Hypothalamus (tissue), 51 donors: ENCODE measurements at regions not wholly inside any gene's neighbourhood (a gene's known extent, or its start where the extent isn't known, plus 50 kb on each side); places are given as distances from the start of the nearest gene placed in this dataset.
"Not testable (repeated sequence)": the region's sequence is repeated elsewhere in the genome, so short reads cannot be mapped to it uniquely, and the experiment has no call there.

Experiments used
- DNase-seq, 51 donors: peaks; one replicate each; lab custom pipeline; 2025; lab: John Stamatoyannopoulos, UW

GRCh38 chr4:27117453-27117852 is 256.8 kb downstream of the STIM2 start:
- DNase-seq: no peak

DNA sequence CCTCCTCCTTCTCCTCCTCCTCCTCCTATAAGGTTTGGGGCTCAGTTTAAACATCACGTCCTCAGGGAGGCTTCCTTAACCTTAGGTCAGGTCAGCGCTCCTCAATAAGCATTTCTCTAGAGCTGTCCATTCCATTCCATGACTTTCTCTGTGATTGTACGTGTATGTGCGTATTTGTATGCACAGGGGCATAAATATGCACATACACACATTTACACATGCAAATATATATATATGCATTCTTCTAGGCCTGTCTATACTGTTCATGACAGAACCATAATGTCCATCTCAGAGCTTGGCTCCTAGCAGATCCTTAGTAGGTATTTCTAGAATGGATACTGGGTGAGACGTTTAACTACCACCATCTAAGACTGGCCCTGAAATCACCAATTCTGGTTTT is 258.6 kb downstream of the STIM2 start:
- DNase-seq: no peak

- DNase-seq: no peak
These were observed 261.2 kb downstream of the STIM2 start for GRCh38 chr4:27121830-27122229.

- peak in 2 of 51 donors; percentile 31 to 32 for DNase-seq
These were observed 262.6 kb downstream of the STIM2 start for GRCh38 chr4:27123123-27123768.

GRCh38 chr4:27123769-27124124 is 263.1 kb downstream of the STIM2 start:
- no peak for DNase-seq

- not testable (repeated sequence) for DNase-seq
These were observed 266.3 kb downstream of the STIM2 start for GRCh38 chr4:27126895-27127294.

GRCh38 chr4:27128443-27128842 is 267.8 kb downstream of the STIM2 start:
- DNase-seq: no peak

DNA sequence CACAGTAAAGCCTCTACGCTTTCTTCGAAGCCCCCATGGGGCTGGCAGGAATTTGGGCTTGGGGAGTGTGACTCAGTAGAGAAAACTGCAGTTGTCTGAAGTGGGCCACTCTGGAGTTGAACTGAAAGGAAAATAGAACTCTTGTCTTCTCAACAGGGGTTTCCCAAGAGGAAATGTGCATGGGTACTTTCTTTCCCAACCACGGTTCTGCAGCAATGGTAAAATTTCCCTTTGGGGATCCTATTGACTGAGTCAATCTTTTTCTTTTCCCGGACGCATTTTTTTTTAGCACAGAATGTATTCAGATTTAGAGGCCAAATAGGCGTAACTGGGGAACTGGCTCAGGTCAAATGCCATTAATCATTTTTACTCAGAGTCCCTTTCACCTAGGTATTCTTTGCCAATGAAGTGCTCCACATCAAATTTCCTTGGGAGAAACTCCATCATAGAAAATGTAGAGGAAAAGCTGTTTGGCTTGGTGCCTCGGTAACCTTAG is 269.3 kb downstream of the STIM2 start:
- DNase-seq: no peak

DNA sequence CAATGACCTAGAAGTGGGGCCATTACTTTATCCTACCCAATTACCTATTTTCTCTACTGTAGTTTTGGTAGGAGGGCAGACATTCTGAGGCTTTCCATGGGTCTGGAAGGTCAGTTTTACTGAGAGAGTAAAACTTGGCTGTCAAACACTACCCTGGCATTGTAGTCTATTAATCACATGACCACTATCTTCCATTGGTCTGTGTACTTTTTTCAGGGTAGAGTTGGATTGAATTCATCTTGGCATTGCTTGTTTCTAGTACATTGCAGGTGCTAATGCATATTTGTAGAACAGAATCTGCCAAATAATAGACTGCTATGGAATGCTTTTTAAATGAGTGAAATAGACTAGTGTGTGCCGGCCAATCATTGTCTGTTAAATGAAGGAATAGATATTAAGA is 271.9 kb downstream of the STIM2 start:
- DNase-seq: no peak

DNA sequence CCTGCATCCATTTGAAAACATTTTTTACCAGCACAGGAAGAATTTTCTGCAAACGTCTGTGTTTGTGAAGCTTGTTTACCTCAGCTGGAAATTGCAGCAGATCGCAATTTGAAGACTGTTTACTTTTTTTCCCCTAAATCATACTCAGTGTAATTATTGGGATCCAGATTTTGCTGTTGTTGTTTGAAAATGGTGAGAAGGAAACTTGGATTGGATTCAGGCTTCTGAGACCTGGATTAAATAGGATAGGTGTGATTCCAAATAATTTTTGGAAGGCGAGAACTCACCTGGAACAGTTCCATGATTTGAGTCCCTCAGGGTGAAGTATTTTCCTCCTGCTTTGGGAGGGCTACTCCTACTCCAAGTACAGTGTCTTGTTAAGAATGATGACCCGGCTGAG is 279.8 kb downstream of the STIM2 start:
- no peak for DNase-seq

DNA sequence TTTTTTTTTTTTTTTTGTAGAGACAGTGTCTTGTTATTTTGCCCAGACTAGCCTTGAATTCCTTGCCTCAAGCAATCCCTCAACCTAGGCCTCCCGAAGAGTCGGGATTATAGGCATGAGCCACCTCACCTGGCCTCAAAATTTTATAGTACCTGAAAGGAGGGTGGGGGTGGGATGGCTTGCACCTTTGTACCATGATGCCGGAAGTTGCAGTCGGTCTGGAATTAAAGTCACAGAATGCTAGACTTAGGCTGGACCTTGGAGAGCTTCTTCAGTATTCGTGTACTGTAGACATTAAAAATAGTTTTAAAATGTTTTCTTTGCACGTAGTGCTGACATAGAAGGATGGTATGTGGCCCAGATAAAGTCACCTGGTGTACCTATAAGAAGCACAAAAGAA is 280.9 kb downstream of the STIM2 start:
- DNase-seq: no peak

- no peak for DNase-seq
These were observed 282.2 kb downstream of the STIM2 start for GRCh38 chr4:27142841-27143240.

DNA sequence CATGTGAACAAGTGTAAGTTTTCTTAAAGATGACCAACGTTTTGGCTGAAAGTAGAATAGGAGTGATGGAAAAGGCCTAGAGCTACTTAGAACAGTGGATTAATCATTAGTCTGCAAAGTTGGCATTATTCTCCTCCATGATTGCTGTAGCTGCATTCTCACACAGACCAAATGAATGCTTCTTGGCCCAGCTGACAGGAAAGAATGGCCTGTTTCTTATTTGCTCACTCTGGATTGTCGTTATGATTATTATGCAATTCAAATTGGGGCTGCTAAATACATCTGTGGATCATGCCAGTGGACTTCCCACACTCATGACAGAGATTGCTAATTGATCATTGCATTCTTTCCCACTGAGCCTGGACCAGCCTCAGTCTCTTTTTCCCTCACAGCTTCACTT is 285.0 kb downstream of the STIM2 start:
- DNase-seq: no peak

- no peak for DNase-seq
These were observed 287.7 kb downstream of the STIM2 start for GRCh38 chr4:27148211-27148895.

DNA sequence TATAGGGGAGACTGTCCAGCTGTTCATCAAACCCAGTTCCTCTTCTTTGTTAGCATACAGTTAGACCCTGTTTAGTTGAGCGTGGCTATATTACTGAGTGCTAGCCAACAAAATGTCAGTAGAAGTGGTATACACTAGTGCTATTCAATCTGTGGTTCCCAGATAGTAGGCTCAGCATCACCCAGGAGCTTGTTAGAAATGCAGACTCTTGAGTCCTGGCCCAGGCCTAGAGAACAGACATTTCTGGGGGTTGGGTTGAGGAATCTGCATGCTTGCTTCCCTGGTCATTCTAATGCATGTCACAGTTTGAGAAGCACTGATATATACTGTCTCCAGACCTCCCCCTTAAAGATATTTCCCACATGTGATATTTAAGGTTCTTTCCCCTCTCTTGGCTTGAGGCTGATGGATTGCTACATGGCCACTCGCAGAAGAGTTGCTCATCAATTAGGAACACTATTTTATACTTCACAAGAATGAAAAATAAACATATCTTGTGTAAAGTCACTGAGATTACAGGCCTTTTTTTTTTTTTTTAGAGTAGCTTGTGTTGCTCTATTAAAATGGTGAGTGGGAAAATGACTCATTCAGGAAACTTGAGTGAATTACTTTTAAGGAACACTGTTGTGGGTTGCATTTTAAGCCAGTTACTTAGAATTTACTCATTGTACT is 289.0 kb downstream of the STIM2 start:
- no peak for DNase-seq

DNA sequence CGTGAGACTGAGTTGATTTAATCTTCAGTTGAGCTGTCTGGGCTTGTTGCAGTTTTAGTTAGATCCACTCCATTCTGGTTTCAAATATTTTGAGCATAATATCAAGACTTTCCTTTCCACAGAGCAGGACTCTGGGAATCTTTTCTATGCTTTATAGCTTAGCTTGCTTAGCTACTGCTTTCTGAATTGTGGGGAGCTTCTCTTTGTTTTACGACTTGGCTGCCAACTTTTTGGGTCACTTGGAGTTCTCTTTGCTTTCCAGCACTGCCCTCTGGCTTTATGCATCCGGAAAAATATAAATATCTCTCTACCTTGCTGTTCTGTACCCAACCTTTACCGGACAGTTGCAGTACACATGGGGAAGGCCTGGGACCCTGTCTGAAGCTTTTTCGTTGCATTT is 292.1 kb downstream of the STIM2 start:
- DNase-seq: no peak

DNA sequence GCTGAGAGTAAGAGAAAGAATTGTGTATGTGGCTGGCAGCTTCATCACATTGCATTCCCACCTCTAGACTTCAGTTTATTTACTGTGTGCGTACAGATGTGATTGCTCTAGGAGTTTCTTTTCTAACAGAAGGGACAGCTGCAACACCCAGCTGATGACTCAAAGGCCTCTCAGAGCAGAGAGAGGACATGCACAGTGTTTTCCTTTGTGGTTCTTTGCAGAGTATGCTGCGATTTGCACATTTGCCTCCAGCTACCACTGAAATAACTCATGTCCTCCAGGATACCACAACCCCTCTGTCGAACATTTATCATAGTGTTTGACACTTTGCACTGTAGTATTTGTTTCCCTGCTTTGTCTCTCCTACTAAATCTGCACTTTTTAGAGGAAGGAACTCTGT is 294.1 kb downstream of the STIM2 start:
- DNase-seq: peak in 1 of 51 donors; percentile 4

DNA sequence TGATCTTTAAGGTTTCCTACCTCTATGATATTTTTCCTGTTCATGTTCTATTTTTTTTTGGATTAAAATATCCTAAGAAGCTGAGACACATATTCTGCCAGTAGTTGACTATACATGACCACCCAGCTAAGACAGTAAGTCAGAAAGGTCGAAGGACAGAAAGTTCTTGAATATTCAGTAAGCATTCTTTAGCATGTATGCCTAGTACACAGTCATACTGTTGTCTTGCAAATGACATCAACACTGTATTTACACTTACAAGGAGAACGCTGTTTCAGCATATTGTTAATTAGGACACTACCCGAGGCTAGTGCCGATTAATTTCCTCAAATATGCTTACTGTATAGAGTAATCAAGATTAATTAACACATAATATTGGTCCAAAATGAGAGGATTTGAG is 300.6 kb downstream of the STIM2 start:
- no peak for DNase-seq

DNA sequence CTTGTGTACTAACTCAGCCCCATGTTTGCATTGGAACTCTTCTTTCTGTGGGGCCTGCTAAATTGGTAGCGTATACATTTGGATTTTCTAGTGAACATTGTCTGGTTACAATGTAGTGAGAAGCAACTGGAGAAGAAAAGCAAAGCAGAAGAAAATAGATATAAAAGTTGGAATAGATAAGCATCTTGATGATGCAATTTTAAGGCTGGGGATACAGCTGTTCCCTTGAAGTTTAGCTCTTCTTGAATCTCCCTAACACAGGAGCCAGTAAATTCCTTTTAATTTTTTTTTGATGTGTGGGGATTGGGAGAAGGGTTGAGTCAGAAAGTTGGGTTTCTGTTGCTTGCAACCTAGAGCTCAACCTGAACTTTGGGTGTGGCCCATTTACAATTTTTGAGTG is 308.1 kb downstream of the STIM2 start:
- no peak for DNase-seq

DNA sequence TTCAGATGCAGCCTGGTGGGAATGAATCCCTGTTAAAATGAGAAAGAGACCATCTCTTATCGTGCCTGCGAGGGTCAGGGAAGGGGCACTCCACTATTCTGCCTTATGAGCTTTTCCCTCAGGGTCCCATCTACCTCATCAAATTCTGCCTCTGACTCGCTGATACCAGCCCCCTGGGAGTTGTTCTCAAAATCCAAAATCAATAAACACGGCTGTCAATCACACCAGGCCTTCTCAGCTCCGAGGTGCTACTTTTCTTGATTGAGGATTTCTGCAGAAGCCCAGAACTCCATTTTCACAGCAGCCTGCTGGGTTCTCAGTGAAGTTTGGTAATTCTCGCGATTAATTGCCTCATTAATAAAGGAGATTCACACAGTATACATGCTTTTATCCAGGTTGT is 312.6 kb downstream of the STIM2 start:
- DNase-seq: no peak

DNA sequence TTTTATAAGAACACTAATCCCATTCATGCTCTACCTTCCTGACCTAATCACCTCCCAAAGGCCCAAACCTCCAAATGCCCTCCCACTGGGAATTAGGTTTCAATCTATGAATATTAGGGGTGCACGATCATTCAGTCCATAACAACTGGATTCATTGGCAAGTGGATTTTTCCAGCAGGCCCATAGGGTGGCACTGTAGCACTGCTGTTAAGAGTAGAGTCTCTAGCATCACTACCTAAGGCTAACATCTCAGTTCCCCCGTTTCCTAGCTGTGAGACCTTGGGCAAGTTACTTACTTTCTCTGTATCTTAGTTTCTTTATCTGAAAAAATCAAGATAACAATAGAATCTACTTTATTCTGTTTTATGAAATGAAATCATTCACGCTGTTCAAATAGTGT is 315.8 kb downstream of the STIM2 start:
- peak in 17 of 51 donors; percentile 0 to 39 (median 3) for DNase-seq

DNA sequence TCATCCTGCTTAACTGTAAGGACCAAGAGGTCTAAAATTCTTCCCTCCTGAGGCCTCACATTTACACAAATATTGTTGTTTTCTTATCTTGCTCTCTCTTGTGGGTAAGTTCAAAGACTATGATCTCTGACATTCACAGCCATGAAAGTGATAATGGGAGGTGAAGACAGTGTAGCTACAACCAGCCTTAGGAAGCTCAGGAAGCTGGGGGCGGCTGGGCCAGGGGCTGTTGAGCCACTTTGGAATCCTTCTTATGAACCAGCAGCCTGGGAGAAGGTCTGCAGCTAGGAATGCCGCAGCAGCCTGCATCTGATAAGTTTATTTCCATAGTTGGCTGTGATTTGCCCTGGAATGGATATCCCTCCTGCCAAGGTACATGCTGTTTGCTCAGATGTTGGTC is 316.2 kb downstream of the STIM2 start:
- no peak for DNase-seq
